ENCODE measurements at regions not wholly inside any gene's neighbourhood (a gene's known extent, or its start where the extent isn't known, plus 50 kb on each side); places are given as distances from the start of the nearest gene placed in this dataset.
"Not testable (repeated sequence)": the region's sequence is repeated elsewhere in the genome, so short reads cannot be mapped to it uniquely, and the experiment has no call there.

GRCh38 chr3:191728186-191728585, 267.2 kb downstream of the PYDC2 start:
- DNase-seq (no peak), ATAC-seq (no peak)
- H3K36me3 ChIP-seq, result no peaks in the 10 kb centered on the region
- H3K4me1 ChIP-seq, result no peaks in the 10 kb centered on the region
- no peak overlapping the region for H3K4me3 ChIP-seq
- TF ChIP-seq CTCF (IDR thresholded peaks at IDR 0.05), result no peak
- 88 to 95% methylated on average over 1 of the region's 1 CpG for WGBS, 2 donors
- H3K9me3 ChIP-seq, result no peaks in the 10 kb centered on the region
- intact Hi-C loops (cut with DNase I), result no loop called here
- H3K27me3 ChIP-seq, result no peaks in the 10 kb centered on the region
- no peak overlapping the region for H3K27ac ChIP-seq

GRCh38 chr3:191737742-191738141, 276.8 kb downstream of the PYDC2 start:
- intact Hi-C loops (cut with DNase I), result no loop called here
- DNase-seq (no peak), ATAC-seq (no peak)
- 61 to 69% methylated on average over 1 of the region's 1 CpG for WGBS, 2 donors
- no peaks in the 10 kb centered on the region for H3K4me1 ChIP-seq
- H3K9me3 ChIP-seq, result peaks cover 0 to 53% (median 6%) of the 10 kb centered on the region in 11 donors
- H3K27ac ChIP-seq, result no peak overlapping the region
- H3K36me3 ChIP-seq, result no peaks in the 10 kb centered on the region
- no peak overlapping the region for H3K4me3 ChIP-seq
- no peaks in the 10 kb centered on the region for H3K27me3 ChIP-seq
- TF ChIP-seq CTCF (IDR thresholded peaks at IDR 0.05), result no peak

- TF ChIP-seq CTCF (IDR thresholded peaks at IDR 0.05), result no peak
- intact Hi-C loops (cut with DNase I), result no loop called here
- H3K27ac ChIP-seq, result no peak overlapping the region
- DNase-seq, result no peak
- no peaks in the 10 kb centered on the region for H3K36me3 ChIP-seq
- no peaks in the 10 kb centered on the region for H3K27me3 ChIP-seq
- peaks cover 0 to 39% (median 6%) of the 10 kb centered on the region in 11 donors for H3K9me3 ChIP-seq
- H3K4me1 ChIP-seq, result no peaks in the 10 kb centered on the region
- ATAC-seq, result no peak
- 67 to 76% methylated on average over 2 of the region's 2 CpGs for WGBS, 2 donors
- no peak overlapping the region for H3K4me3 ChIP-seq
Observed at GRCh38 chr3:191740712-191741111, 279.7 kb downstream of the PYDC2 start.

GRCh38 chr3:191741847-191742350, 280.9 kb downstream of the PYDC2 start:
- DNase-seq; H3K36me3 ChIP-seq; H3K27me3 ChIP-seq; intact Hi-C loops (cut with DNase I); H3K4me1 ChIP-seq; H3K4me3 ChIP-seq; H3K27ac ChIP-seq: not testable (repeated sequence)
- WGBS, 2 donors, result 70 to 85% methylated on average over 1 of the region's 1 CpG
- ATAC-seq, result peak in 1 of 8 donors; percentile 61
- H3K9me3 ChIP-seq, result peaks cover 0 to 30% (median 6%) of the 10 kb centered on the region in 11 donors

GRCh38 chr3:191743283-191743682, 282.3 kb downstream of the PYDC2 start:
- no peak for ATAC-seq

More at GRCh38 chr3:191743283-191743682, 282.3 kb downstream of the PYDC2 start:
- Histone ChIP-seq H3K4me3 (no peak overlapping the region), H3K27ac (no peak overlapping the region), H3K4me1 (no peaks in the 10 kb centered on the region), H3K36me3 (no peaks in the 10 kb centered on the region), H3K9me3 (peaks cover 0 to 25% (median 6%) of the 10 kb centered on the region in 11 donors), H3K27me3 (no peaks in the 10 kb centered on the region)
- WGBS, 2 donors, result 86 to 92% methylated on average over 11 of the region's 11 CpGs
- no peak for TF ChIP-seq CTCF (IDR thresholded peaks at IDR 0.05)
- intact Hi-C loops (cut with DNase I), result no loop called here
- DNase-seq, result no peak
